ENCODE measurements at regions not wholly inside any gene's neighbourhood (a gene's known extent, or its start where the extent isn't known, plus 50 kb on each side); places are given as distances from the start of the nearest gene placed in this dataset.

- intact Hi-C loops (cut with DNase I): no loop called here
- no peak for DNase-seq
- 46 to 51% (median 47%) methylated on average over 8 of the region's 8 CpGs for WGBS, 4 donors
- Histone ChIP-seq H3K36me3 (no peaks in the 10 kb centered on the region), H3K4me3 (no peak overlapping the region), H3K4me1 (no peaks in the 10 kb centered on the region), H3K9me3 (no peaks in the 10 kb centered on the region), H3K27me3 (peaks cover 0 to 13% (median 0%) of the 10 kb centered on the region in 9 donors), H3K27ac (no peak overlapping the region)
- no peak for ATAC-seq
- TF ChIP-seq CTCF (IDR thresholded peaks at IDR 0.05) (no peak), POLR2A (IDR thresholded peaks at IDR 0.05) (no peak)
Measured at GRCh38 chr17:34709158-34709754, 129.9 kb downstream of the TMEM132E start.

- Histone ChIP-seq H3K36me3 (no peaks in the 10 kb centered on the region), H3K9me3 (no peaks in the 10 kb centered on the region), H3K4me1 (no peaks in the 10 kb centered on the region), H3K27ac (no peak overlapping the region), H3K4me3 (no peak overlapping the region), H3K27me3 (peaks cover 0 to 8% (median 0%) of the 10 kb centered on the region in 9 donors)
- WGBS, 4 donors: 4 to 6% (median 5%) methylated on average over 4 of the region's 4 CpGs
- intact Hi-C loops (cut with DNase I): no loop called here
- DNase-seq (peak in 1 of 5 donors; percentile 34), ATAC-seq (no peak)
- TF ChIP-seq POLR2A (IDR thresholded peaks at IDR 0.05): no peak
- no peak for TF ChIP-seq CTCF (IDR thresholded peaks at IDR 0.05)
Measured at GRCh38 chr17:34706029-34706428, 126.6 kb downstream of the TMEM132E start.

GRCh38 chr17:34703533-34703932, 124.2 kb downstream of the TMEM132E start:
- Histone ChIP-seq H3K27ac (no peak overlapping the region), H3K4me1 (no peaks in the 10 kb centered on the region), H3K27me3 (peaks cover 0 to 12% (median 0%) of the 10 kb centered on the region in 9 donors), H3K4me3 (no peak overlapping the region), H3K36me3 (no peaks in the 10 kb centered on the region), H3K9me3 (no peaks in the 10 kb centered on the region)
- no peak for TF ChIP-seq CTCF (IDR thresholded peaks at IDR 0.05)
- no peak for TF ChIP-seq POLR2A (IDR thresholded peaks at IDR 0.05)
- DNase-seq (peak in 3 of 5 donors; percentile 21 to 41 (median 25)), ATAC-seq (no peak)
- intact Hi-C loops (cut with DNase I): no loop called here
- WGBS, 4 donors: 11 to 18% (median 16%) methylated on average over 3 of the region's 3 CpGs

- Histone ChIP-seq H3K36me3 (no peaks in the 10 kb centered on the region), H3K4me3 (no peak overlapping the region), H3K27me3 (peaks cover 0 to 12% (median 0%) of the 10 kb centered on the region in 9 donors), H3K9me3 (no peaks in the 10 kb centered on the region), H3K4me1 (no peaks in the 10 kb centered on the region), H3K27ac (no peak overlapping the region)
- DNase-seq (no peak), ATAC-seq (no peak)
- 49 to 58% (median 50%) methylated on average over 4 of the region's 4 CpGs for WGBS, 4 donors
- TF ChIP-seq POLR2A (IDR thresholded peaks at IDR 0.05) (no peak), CTCF (IDR thresholded peaks at IDR 0.05) (no peak)
- intact Hi-C loops (cut with DNase I): no loop called here
Measured at GRCh38 chr17:34699181-34699580, 119.8 kb downstream of the TMEM132E start.
